Panc1 (cell line): ENCODE measurements at regions not wholly inside any gene's neighbourhood (a gene's known extent, or its start where the extent isn't known, plus 50 kb on each side); places are given as distances from the start of the nearest gene placed in this dataset.

Source experiments
- ATAC-seq: fragments of 200-7000 bp; cut with Tn5 transposase; 2 replicates; pipeline ENCODE4 v1.9.1; 2020; ENCODE audit warnings: mild to moderate bottlenecking, moderate library complexity
- BruUV-seq: library from RNA; stranded (reverse); fragments of 400-500 nt; replicated peaks from 2 replicates; lab custom pipeline; 2021; lab: Mats Ljungman, UMichigan
- CTCF ChIA-PET: fragments of 300-600 bp; sonication (Branson Sonifier 250); formaldehyde crosslinking; loops from one replicate; lab custom pipeline; 2022; ENCODE audit warnings: antibody characterized with exemption; lab: Charles Lee
- POLR2A ChIA-PET: fragments of 300-600 bp; sonication (Branson Sonifier 250); formaldehyde crosslinking; loops from one replicate; lab custom pipeline; 2022; ENCODE audit warnings: antibody characterized with exemption; lab: Charles Lee
- DNase-seq: peaks from one replicate; pipeline ENCODE4 v3.0.0-alpha.2; 2010; ENCODE audit warnings: low read depth, low spot score
- H3K27ac ChIP-seq: 2 replicates; pipeline ENCODE4 v1.5.1; 2011; ENCODE audit warnings: mild to moderate bottlenecking, low read length, inconsistent platforms
- H3K27me3 ChIP-seq: fragments of 200-500 bp; sonication (Bioruptor generic); 2 replicates; pipeline ENCODE4 v1.6.0; 2014; ENCODE audit warnings: low read length, inconsistent platforms; ENCODE audit not compliant: control insufficient read depth, insufficient read depth
- H3K36me3 ChIP-seq: fragments of 200-500 bp; sonication (Bioruptor generic); 2 replicates; pipeline ENCODE4 v1.5.1; 2014; ENCODE audit warnings: inconsistent platforms, mild to moderate bottlenecking, low read length, moderate library complexity; ENCODE audit not compliant: control insufficient read depth, insufficient read depth
- H3K4me1 ChIP-seq: 2 replicates; pipeline ENCODE4 v1.5.1; 2011; ENCODE audit warnings: inconsistent platforms, mild to moderate bottlenecking, low read length, moderate library complexity; ENCODE audit not compliant: control insufficient read depth, insufficient read depth
- H3K4me3 ChIP-seq, 2 experiments: 2 replicates each; pipeline ENCODE4 v1.5.1; 2011 to 2012; ENCODE audit warnings: low read depth in 2 of 2, low read length in 2 of 2, mild to moderate bottlenecking in 2 of 2, inconsistent platforms in 1 of 2, moderate library complexity in 1 of 2
- H3K9me3 ChIP-seq: fragments of 200-500 bp; sonication (Bioruptor generic); 2 replicates; pipeline ENCODE4 v1.5.1; 2014; ENCODE audit warnings: low read depth, mild to moderate bottlenecking, inconsistent platforms, low read length, moderate library complexity; ENCODE audit not compliant: control insufficient read depth, insufficient read depth
- CTCF ChIP-seq: fragments of 450-650 bp; IDR thresholded peaks from 2 replicates; pipeline ENCODE4 v1.5.1; 2017; ENCODE audit warnings: mild to moderate bottlenecking
- POLR2AphosphoS5 ChIP-seq: IDR thresholded peaks from 2 replicates; pipeline ENCODE4 v1.6.1; 2012; ENCODE audit warnings: mild to moderate bottlenecking, low read depth, low read length, moderate library complexity
- REST ChIP-seq, 2 experiments: IDR thresholded peaks; 2 replicates each; pipeline ENCODE4 v1.6.1; 2011 to 2012; ENCODE audit warnings: low read depth in 2 of 2, control low read depth in 1 of 2, low read length in 1 of 2, mild to moderate bottlenecking in 1 of 2, moderate library complexity in 1 of 2; ENCODE audit not compliant: insufficient read depth in 1 of 2
- SIN3A ChIP-seq: IDR thresholded peaks from 2 replicates; pipeline ENCODE4 v1.6.1; 2012; ENCODE audit warnings: low read depth, mild to moderate bottlenecking, low read length, moderate library complexity, borderline replicate concordance; ENCODE audit not compliant: insufficient read depth
- TCF7L2 ChIP-seq: IDR thresholded peaks from 2 replicates; pipeline ENCODE4 v1.6.1; 2011; ENCODE audit warnings: mild to moderate bottlenecking, low read depth, low read length, inconsistent platforms
- in situ Hi-C: cut with HindIII; loops from 2 replicates; pipeline ENCODE4 v1.10.0; 2016; ENCODE audit warnings: low sequenced_read_pairs, low pct_unique_long_range_greater_than_20kb
- intact Hi-C: fragments of 100-400 bp; cut with micrococcal nuclease; formaldehyde crosslinking; loops from one replicate; pipeline ENCODE4 v1.10.0; 2022; ENCODE audit not compliant: unreplicated experiment

- intact Hi-C loops (loop anchor here (10.0 kb wide), 1 partner anchor 727 kb away; no protein-coding TSS in a partner anchor), in situ Hi-C loops (no loop called here)
- H3K4me1 ChIP-seq, result peaks cover 33% of the 10 kb centered on the region
- no peaks in the 10 kb centered on the region for H3K36me3 ChIP-seq
- BruUV-seq, result no TSS peak
- CTCF ChIA-PET, result interaction anchor here (0.5 to 0.7 kb wide), 3 partner anchors 18 to 580 kb away, joined by 3 to 10 read pairs (median 3); no protein-coding TSS in a partner anchor
- no peaks in the 10 kb centered on the region for H3K9me3 ChIP-seq
- POLR2A ChIA-PET, result no interaction called here
- peak; percentile 68 for DNase-seq
- no peaks in the 10 kb centered on the region for H3K27me3 ChIP-seq
- H3K27ac ChIP-seq, result peak overlapping the region; percentile 85
- ATAC-seq, result peak; percentile 87
- TF ChIP-seq TCF7L2, result peak; percentile 46; the same call in 1 of the 2 replicates
- TF ChIP-seq POLR2AphosphoS5, result peak; percentile 55; the same call in 1 of the 2 replicates
- no peak for TF ChIP-seq SIN3A
- peak overlapping the region; percentile 17 to 54; a peak in 3 of 4 replicates for H3K4me3 ChIP-seq
These were observed 78.5 kb upstream of the FRMD1 start for GRCh38 chr6:168157272-168158212.

GRCh38 chr6:168156742-168157265 lies 77.8 kb upstream of the FRMD1 start:
- ChIA-PET CTCF (no interaction called here), POLR2A (no interaction called here)
- intact Hi-C loops (loop anchor here (10.0 kb wide), 1 partner anchor 728 kb away; no protein-coding TSS in a partner anchor), in situ Hi-C loops (no loop called here)
- H3K36me3 ChIP-seq, result no peaks in the 10 kb centered on the region
- peak overlapping the region; percentile 85 for H3K27ac ChIP-seq
- no TSS peak for BruUV-seq
- H3K4me1 ChIP-seq, result peaks cover 33% of the 10 kb centered on the region
- DNase-seq (no peak), ATAC-seq (peak; percentile 9; the same call in 1 of the 2 replicates)
- no peaks in the 10 kb centered on the region for H3K9me3 ChIP-seq
- no peak for TF ChIP-seq POLR2AphosphoS5
- TF ChIP-seq SIN3A, result no peak
- no peak for TF ChIP-seq TCF7L2
- TF ChIP-seq REST (IDR thresholded peaks at IDR 0.05; ENCODE audit: insufficient read depth in 1 of 2, low read depth in 2 of 2, low read length in 1 of 2), result no peak
- no peak for TF ChIP-seq CTCF
- no peaks in the 10 kb centered on the region for H3K27me3 ChIP-seq
- H3K4me3 ChIP-seq, result no peak overlapping the region
